K562 (cell line): ENCODE measurements at regions not wholly inside any gene's neighbourhood (a gene's known extent, or its start where the extent isn't known, plus 50 kb on each side); places are given as distances from the start of the nearest gene placed in this dataset.

Experiments
- ATAC-seq: fragments of 200-7000 bp; cut with Tn5 transposase; 3 replicates; pipeline ENCODE4 v1.9.1; 2020; ENCODE audit warnings: moderate library complexity
- BruUV-seq: library from RNA; stranded (reverse); fragments of 400-500 nt; replicated peaks from 2 replicates; lab custom pipeline; 2021; lab: Mats Ljungman, UMichigan
- CTCF ChIA-PET: fragments of 300-600 bp; formaldehyde crosslinking; extraction: SDS; loops from one replicate; lab custom pipeline; 2021; ENCODE audit warnings: low intra/inter-chr PET ratio; lab: Yijun Ruan, JAX
- POLR2A ChIA-PET: fragments of 300-600, 350-650 bp; sonication (Branson Sonifier 250); formaldehyde crosslinking; extraction: SDS; loops from one replicate; lab custom pipeline; 2021; ENCODE audit warnings: antibody characterized with exemption, inconsistent platforms; lab: Yijun Ruan, JAX
- DNase-seq, 4 experiments: peaks; one replicate each; pipeline versions ENCODE4 v3.0.0 to v3.0.0-alpha.2; 2011 to 2018; ENCODE audit warnings: low spot score in 3 of 4, mixed read lengths in 3 of 4; ENCODE audit errors: extremely low read depth in 1 of 4
- FAIRE-seq: peaks from 2 replicates; lab custom pipeline; 2011; peaks lifted over from hg19 to GRCh38; lab: Jason Lieb, UNC
- H2AFZ ChIP-seq: 2 replicates; pipeline ENCODE4 v1.6.0; 2011; ENCODE audit warnings: low read depth, low read length, control low read depth, inconsistent platforms
- H3K27ac ChIP-seq: fragments of 200-600 bp; 3 replicates; pipeline ENCODE4 v1.8.0; 2011; ENCODE audit warnings: low read depth, mild to moderate bottlenecking, control low read depth, inconsistent platforms, low read length, moderate library complexity, mixed read lengths; ENCODE audit errors: extremely low read depth
- H3K27me3 ChIP-seq, 2 experiments: fragments of 300-600 bp in 1 of 2; 2 replicates in 1 of 2; 3 replicates in 1 of 2; pipeline versions ENCODE4 v1.6.0 to v1.8.0; 2011; ENCODE audit warnings: inconsistent platforms in 2 of 2, low read length in 2 of 2, mild to moderate bottlenecking in 1 of 2, mixed read lengths in 1 of 2, moderate library complexity in 1 of 2; ENCODE audit not compliant: control insufficient read depth in 2 of 2, insufficient read depth in 2 of 2
- H3K36me3 ChIP-seq: fragments of 300-600 bp; 3 replicates; pipeline ENCODE4 v1.8.0; 2011; ENCODE audit warnings: mild to moderate bottlenecking, low read length, inconsistent platforms; ENCODE audit not compliant: control insufficient read depth, insufficient read depth
- H3K4me1 ChIP-seq, 2 experiments: fragments of 200-600 bp in 1 of 2; replicated peaks in 1 of 2; 2 replicates in 1 of 2; 3 replicates in 1 of 2; pipeline versions ENCODE4 v1.5.1 to v1.8.0; 2011; ENCODE audit warnings: inconsistent platforms in 2 of 2, low read length in 2 of 2, mild to moderate bottlenecking in 1 of 2, mixed read lengths in 1 of 2, moderate library complexity in 1 of 2; ENCODE audit not compliant: control insufficient read depth in 2 of 2, insufficient read depth in 2 of 2
- H3K4me2 ChIP-seq: 2 replicates; pipeline ENCODE4 v1.6.1; 2011; ENCODE audit warnings: low read length, control low read depth, inconsistent platforms, mixed read lengths; ENCODE audit not compliant: insufficient read depth
- H3K4me3 ChIP-seq: fragments of 200-600 bp; sonication (generic), shearing (Covaris generic); 2 replicates; pipeline ENCODE4 v1.5.1; 2016; ENCODE audit warnings: control low read depth, inconsistent platforms
- H3K79me2 ChIP-seq: fragments of 200-600 bp; 3 replicates; pipeline ENCODE4 v1.8.0; 2011; ENCODE audit warnings: low read length, inconsistent platforms; ENCODE audit not compliant: control insufficient read depth, insufficient read depth
- H3K9ac ChIP-seq, 2 experiments: 2 replicates each; pipeline versions ENCODE4 v1.6.0 to v1.6.1; 2011; ENCODE audit warnings: low read depth in 2 of 2, low read length in 2 of 2, control low read depth in 1 of 2, inconsistent platforms in 1 of 2, mild to moderate bottlenecking in 1 of 2, mixed read lengths in 1 of 2; ENCODE audit not compliant: insufficient read depth in 1 of 2
- H3K9me1 ChIP-seq: one replicate; pipeline ENCODE4 v1.6.0; 2011; ENCODE audit warnings: inconsistent platforms, mild to moderate bottlenecking, low read length, moderate library complexity; ENCODE audit not compliant: control insufficient read depth, insufficient read depth
- H3K9me3 ChIP-seq: replicated peaks from 2 replicates; pipeline ENCODE4 v1.5.1; 2011; ENCODE audit warnings: low read depth, low read length, inconsistent platforms; ENCODE audit not compliant: control insufficient read depth, insufficient read depth
- H4K20me1 ChIP-seq: replicated peaks from 2 replicates; pipeline ENCODE4 v1.6.1; 2011; ENCODE audit warnings: low read length, inconsistent platforms, mixed read lengths; ENCODE audit not compliant: control insufficient read depth, insufficient read depth
- RFX1 ChIP-seq: fragments of 450-650 bp; IDR thresholded peaks from 2 replicates; pipeline ENCODE4 v1.6.1; 2016; ENCODE audit warnings: mild to moderate bottlenecking, moderate library complexity
- ZNF551 ChIP-seq: fragments of 250-450 bp; sonication (Bioruptor Pico); IDR thresholded peaks from 2 replicates; pipeline ENCODE4 v1.5.0; 2021; ENCODE audit warnings: mild to moderate bottlenecking, moderate library complexity
- WGBS: fragments of 100-300 bp; shearing (Covaris generic); methylation state at CpG from one replicate; pipeline ENCODE4 v1.1.6; 2016; ENCODE audit warnings: low coverage, mixed read lengths; ENCODE audit not compliant: insufficient coverage; ENCODE audit errors: missing lambda C conversion rate; 5-methylcytosine and 5-hydroxymethylcytosine counted together
- in situ Hi-C: fragments of 300-500 bp; cut with MboI; formaldehyde crosslinking; loops from 4 replicates; pipeline ENCODE4 v1.15.0; 2018; ENCODE audit warnings: inconsistent platforms, mixed read lengths
- intact Hi-C: fragments of 100-400 bp; cut with micrococcal nuclease; formaldehyde crosslinking; loops from 2 replicates; pipeline ENCODE4 v1.14.2; 2022
- TF ChIP-seq, protein P1 (sequence below), 3 experiments: IDR thresholded peaks in 2 of 3; conservative IDR thresholded peaks in 1 of 3; 2 replicates each; pipeline ENCODE4 v1.5.1; 2011 to 2012; ENCODE audit warnings: low read length in 3 of 3, mild to moderate bottlenecking in 3 of 3, control low read depth in 2 of 3, improper control_type of control experiment in 1 of 3, inconsistent platforms in 1 of 3, low read depth in 1 of 3, mixed read lengths in 1 of 3, moderate library complexity in 1 of 3; ENCODE audit not compliant: insufficient read depth in 2 of 3

- Histone ChIP-seq H3K4me1 (no peaks in the 10 kb centered on the region), H3K27me3 (no peaks in the 10 kb centered on the region), H2AFZ (no peak overlapping the region), H3K36me3 (no peaks in the 10 kb centered on the region), H3K27ac (no peak overlapping the region), H3K4me2 (no peak overlapping the region), H3K4me3 (no peak overlapping the region), H3K9ac (no peak overlapping the region), H3K9me3 (peaks cover 2% of the 10 kb centered on the region; the same call in 1 of the 2 replicates), H3K9me1 (no peaks in the 10 kb centered on the region), H3K79me2 (no peaks in the 10 kb centered on the region), H4K20me1 (no peaks in the 10 kb centered on the region)
- CTCF ChIA-PET = no interaction called here
- intact Hi-C loops (no loop called here), in situ Hi-C loops (no loop called here)
- POLR2A ChIA-PET = no interaction called here
- 2% methylated on average over 21 of the region's 21 CpGs for WGBS
- no TSS peak for BruUV-seq
- FAIRE-seq (no peak), DNase-seq (peak in 1 of 4 experiments; percentile 1), ATAC-seq (no peak)
- TF ChIP-seq ZNF551 (no peak), RFX1 (no peak)
- TF ChIP-seq, protein P1, sequence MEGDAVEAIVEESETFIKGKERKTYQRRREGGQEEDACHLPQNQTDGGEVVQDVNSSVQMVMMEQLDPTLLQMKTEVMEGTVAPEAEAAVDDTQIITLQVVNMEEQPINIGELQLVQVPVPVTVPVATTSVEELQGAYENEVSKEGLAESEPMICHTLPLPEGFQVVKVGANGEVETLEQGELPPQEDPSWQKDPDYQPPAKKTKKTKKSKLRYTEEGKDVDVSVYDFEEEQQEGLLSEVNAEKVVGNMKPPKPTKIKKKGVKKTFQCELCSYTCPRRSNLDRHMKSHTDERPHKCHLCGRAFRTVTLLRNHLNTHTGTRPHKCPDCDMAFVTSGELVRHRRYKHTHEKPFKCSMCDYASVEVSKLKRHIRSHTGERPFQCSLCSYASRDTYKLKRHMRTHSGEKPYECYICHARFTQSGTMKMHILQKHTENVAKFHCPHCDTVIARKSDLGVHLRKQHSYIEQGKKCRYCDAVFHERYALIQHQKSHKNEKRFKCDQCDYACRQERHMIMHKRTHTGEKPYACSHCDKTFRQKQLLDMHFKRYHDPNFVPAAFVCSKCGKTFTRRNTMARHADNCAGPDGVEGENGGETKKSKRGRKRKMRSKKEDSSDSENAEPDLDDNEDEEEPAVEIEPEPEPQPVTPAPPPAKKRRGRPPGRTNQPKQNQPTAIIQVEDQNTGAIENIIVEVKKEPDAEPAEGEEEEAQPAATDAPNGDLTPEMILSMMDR (IDR thresholded peaks at IDR 0.05 in 2 of 3, conservative IDR thresholded peaks at IDR 0.05 in 1 of 3; ENCODE audit: insufficient read depth in 2 of 3, low read depth in 1 of 3, low read length in 3 of 3) = peak in 1 of 3 experiments; percentile 18; a peak in 1 of 6 replicates
These were observed 731.1 kb downstream of the ZWINT start for GRCh38 chr10:55629793-55630490.
